ENCODE measurements at regions not wholly inside any gene's neighbourhood (a gene's known extent, or its start where the extent isn't known, plus 50 kb on each side); places are given as distances from the start of the nearest gene placed in this dataset.

GRCh38 chr20:2242678-2243077, 53.1 kb upstream of the TGM3 start:
- ChIA-PET POLR2A (no interaction called here), CTCF (ENCODE audit: unreplicated experiment) (no interaction called here)
- intact Hi-C loops (cut with micrococcal nuclease; ENCODE audit: unreplicated experiment), result loop anchor here (10.0 kb wide), 1 partner anchor 102 kb away; no protein-coding TSS in a partner anchor

DNA sequence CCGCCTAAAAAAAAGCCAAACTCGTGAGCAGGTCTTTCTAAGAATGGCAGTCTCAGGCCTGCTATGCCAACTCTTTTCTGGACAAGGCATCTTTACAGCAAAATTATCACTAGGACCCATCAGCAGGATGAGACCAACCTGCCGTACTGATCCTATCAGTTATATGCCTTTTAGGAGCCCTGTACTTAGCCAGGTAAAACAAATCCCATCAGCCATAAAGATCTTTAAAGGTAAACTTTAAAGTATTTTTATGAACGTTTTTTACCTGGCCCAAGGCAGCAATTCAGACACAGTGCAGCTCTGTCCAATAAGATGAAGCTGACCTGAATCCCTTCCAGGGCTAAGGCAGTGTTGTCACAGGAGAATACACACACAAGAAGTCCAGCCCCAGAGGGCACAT, 51.3 kb upstream of the TGM3 start:
- no peaks in the 10 kb centered on the region for H3K9me2 ChIP-seq (ENCODE audit: insufficient read depth, low read length)
- no peaks in the 10 kb centered on the region for H3K36me3 ChIP-seq (ENCODE audit: insufficient read depth, low read length)
- ChIA-PET POLR2A (no interaction called here), CTCF (ENCODE audit: unreplicated experiment) (no interaction called here)
- H3K27ac ChIP-seq (ENCODE audit: low read depth, low read length, poor library complexity, severe bottlenecking), result no peak overlapping the region
- H4K20me1 ChIP-seq (ENCODE audit: insufficient read depth, low read length), result no peaks in the 10 kb centered on the region
- no peak overlapping the region for H3K4me3 ChIP-seq (ENCODE audit: low read depth, low read length, poor library complexity, severe bottlenecking)
- no TSS peak for BruUV-seq (replicated peaks)
- H3K4me2 ChIP-seq (ENCODE audit: low read length), result no peak overlapping the region
- intact Hi-C loops (cut with micrococcal nuclease; ENCODE audit: unreplicated experiment), result loop anchor here (10.0 kb wide), 1 partner anchor 100 kb away; no protein-coding TSS in a partner anchor
- H3K4me1 ChIP-seq (ENCODE audit: insufficient read depth, low read length, poor library complexity, severe bottlenecking), result no peaks in the 10 kb centered on the region
- no peaks in the 10 kb centered on the region for H3K79me2 ChIP-seq (ENCODE audit: insufficient read depth, low read depth, low read length)
- no peak for DNase-seq (ENCODE audit: low spot score)
- H2AFZ ChIP-seq (ENCODE audit: low read length), result no peak overlapping the region
- H3K9me3 ChIP-seq (ENCODE audit: low read length), result no peaks in the 10 kb centered on the region
- TF ChIP-seq, protein P1, sequence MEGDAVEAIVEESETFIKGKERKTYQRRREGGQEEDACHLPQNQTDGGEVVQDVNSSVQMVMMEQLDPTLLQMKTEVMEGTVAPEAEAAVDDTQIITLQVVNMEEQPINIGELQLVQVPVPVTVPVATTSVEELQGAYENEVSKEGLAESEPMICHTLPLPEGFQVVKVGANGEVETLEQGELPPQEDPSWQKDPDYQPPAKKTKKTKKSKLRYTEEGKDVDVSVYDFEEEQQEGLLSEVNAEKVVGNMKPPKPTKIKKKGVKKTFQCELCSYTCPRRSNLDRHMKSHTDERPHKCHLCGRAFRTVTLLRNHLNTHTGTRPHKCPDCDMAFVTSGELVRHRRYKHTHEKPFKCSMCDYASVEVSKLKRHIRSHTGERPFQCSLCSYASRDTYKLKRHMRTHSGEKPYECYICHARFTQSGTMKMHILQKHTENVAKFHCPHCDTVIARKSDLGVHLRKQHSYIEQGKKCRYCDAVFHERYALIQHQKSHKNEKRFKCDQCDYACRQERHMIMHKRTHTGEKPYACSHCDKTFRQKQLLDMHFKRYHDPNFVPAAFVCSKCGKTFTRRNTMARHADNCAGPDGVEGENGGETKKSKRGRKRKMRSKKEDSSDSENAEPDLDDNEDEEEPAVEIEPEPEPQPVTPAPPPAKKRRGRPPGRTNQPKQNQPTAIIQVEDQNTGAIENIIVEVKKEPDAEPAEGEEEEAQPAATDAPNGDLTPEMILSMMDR (conservative IDR thresholded peaks at IDR 0.05; ENCODE audit: low read length), result no peak
- no peak for TF ChIP-seq EZH2phosphoT487 (IDR thresholded peaks at IDR 0.05; ENCODE audit: borderline replicate concordance, low read depth, low read length)

More at GRCh38 chr20:2242678-2243077, 53.1 kb upstream of the TGM3 start:
- Histone ChIP-seq H3K9me3 (ENCODE audit: low read length) (no peaks in the 10 kb centered on the region), H3K9me2 (ENCODE audit: insufficient read depth, low read length) (no peaks in the 10 kb centered on the region), H3K4me1 (ENCODE audit: insufficient read depth, low read length, poor library complexity, severe bottlenecking) (no peaks in the 10 kb centered on the region), H4K20me1 (ENCODE audit: insufficient read depth, low read length) (no peaks in the 10 kb centered on the region), H3K27ac (ENCODE audit: low read depth, low read length, poor library complexity, severe bottlenecking) (no peak overlapping the region), H2AFZ (ENCODE audit: low read length) (no peak overlapping the region), H3K79me2 (ENCODE audit: insufficient read depth, low read depth, low read length) (no peaks in the 10 kb centered on the region), H3K36me3 (ENCODE audit: insufficient read depth, low read length) (no peaks in the 10 kb centered on the region), H3K4me3 (ENCODE audit: low read depth, low read length, poor library complexity, severe bottlenecking) (no peak overlapping the region), H3K4me2 (ENCODE audit: low read length) (no peak overlapping the region)
- no peak for DNase-seq (ENCODE audit: low spot score)
- no TSS peak for BruUV-seq (replicated peaks)
- TF ChIP-seq EZH2phosphoT487 (IDR thresholded peaks at IDR 0.05; ENCODE audit: borderline replicate concordance, low read depth, low read length), result no peak
- TF ChIP-seq, protein P1 (conservative IDR thresholded peaks at IDR 0.05; ENCODE audit: low read length), result no peak

DNA sequence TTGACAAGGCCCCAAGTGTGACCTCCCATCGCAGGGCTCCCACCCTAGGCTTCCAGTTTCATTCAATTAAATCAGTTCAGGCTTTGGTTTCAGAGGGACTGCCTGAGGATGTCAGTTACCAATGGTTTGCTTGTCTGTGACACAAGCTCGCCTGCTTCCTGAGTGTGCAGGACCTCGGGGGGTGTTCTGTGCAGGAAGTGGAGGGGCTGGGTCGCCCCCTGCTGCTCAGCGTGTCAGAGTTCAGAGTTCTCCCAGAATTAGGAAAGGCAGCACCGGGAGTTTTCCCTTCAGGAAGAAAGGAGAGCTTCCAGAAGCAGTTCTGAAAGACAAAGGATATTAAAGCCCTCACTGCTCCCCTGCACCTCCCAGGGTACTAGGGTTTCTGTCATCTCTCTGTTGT, 50.8 kb upstream of the TGM3 start:
- CTCF ChIA-PET (ENCODE audit: unreplicated experiment), result no interaction called here
- no peaks in the 10 kb centered on the region for H4K20me1 ChIP-seq (ENCODE audit: insufficient read depth, low read length)
- intact Hi-C loops (cut with micrococcal nuclease; ENCODE audit: unreplicated experiment), result loop anchor here (10.0 kb wide), 1 partner anchor 100 kb away; no protein-coding TSS in a partner anchor
- H3K9me3 ChIP-seq (ENCODE audit: low read length), result no peaks in the 10 kb centered on the region
- H3K27ac ChIP-seq (ENCODE audit: low read depth, low read length, poor library complexity, severe bottlenecking), result no peak overlapping the region
- no peaks in the 10 kb centered on the region for H3K4me1 ChIP-seq (ENCODE audit: insufficient read depth, low read length, poor library complexity, severe bottlenecking)
- no peak overlapping the region for H3K4me2 ChIP-seq (ENCODE audit: low read length)
- DNase-seq (ENCODE audit: low spot score), result no peak
- H3K79me2 ChIP-seq (ENCODE audit: insufficient read depth, low read depth, low read length), result no peaks in the 10 kb centered on the region
- H3K4me3 ChIP-seq (ENCODE audit: low read depth, low read length, poor library complexity, severe bottlenecking), result no peak overlapping the region
- no peak for TF ChIP-seq EZH2phosphoT487 (IDR thresholded peaks at IDR 0.05; ENCODE audit: borderline replicate concordance, low read depth, low read length)
- TF ChIP-seq, protein P1 (conservative IDR thresholded peaks at IDR 0.05; ENCODE audit: low read length), result 0 out of 2 replicates have a peak, but pooled peaks have one; percentile 33
- no peaks in the 10 kb centered on the region for H3K9me2 ChIP-seq (ENCODE audit: insufficient read depth, low read length)
- no peak overlapping the region for H2AFZ ChIP-seq (ENCODE audit: low read length)
- BruUV-seq (replicated peaks), result no TSS peak
- POLR2A ChIA-PET, result no interaction called here
- no peaks in the 10 kb centered on the region for H3K36me3 ChIP-seq (ENCODE audit: insufficient read depth, low read length)

Measured in OCI-LY7 (cell line).